HG02678 (cell line): ENCODE measurements at regions not wholly inside any gene's neighbourhood (a gene's known extent, or its start where the extent isn't known, plus 50 kb on each side); places are given as distances from the start of the nearest gene placed in this dataset.

ENCODE experiments used
- ATAC-seq: cut with Tn5 transposase; IDR thresholded peaks from one replicate; pipeline ENCODE4 v1.9.1; 2021; ENCODE audit warnings: mild to moderate bottlenecking, moderate library complexity; ENCODE audit not compliant: unreplicated experiment

DNA sequence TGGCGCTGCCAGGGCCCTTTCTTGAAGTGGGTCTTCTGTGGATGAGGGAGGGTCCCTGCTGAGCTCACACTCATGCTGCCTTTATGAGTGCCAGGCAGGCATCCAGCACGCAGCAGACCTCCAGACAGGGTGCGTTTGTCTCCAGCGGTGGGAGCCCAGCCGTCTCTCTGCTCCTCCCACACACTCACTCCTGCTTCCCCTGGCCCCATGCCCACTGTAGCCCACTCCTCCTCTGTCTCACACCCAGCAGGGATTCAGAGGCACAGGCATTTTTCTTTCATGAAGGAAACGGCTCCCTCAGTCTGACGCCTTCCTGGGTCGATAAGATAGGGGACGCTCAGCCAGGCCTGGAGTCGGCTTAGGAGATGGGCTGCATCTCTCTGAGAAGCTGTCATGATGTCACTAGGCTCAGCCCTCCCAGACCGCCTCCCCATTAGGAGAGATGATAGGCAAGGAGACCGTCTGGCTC, 183.9 kb upstream of the NCAM1 start:
- no peak for ATAC-seq

DNA sequence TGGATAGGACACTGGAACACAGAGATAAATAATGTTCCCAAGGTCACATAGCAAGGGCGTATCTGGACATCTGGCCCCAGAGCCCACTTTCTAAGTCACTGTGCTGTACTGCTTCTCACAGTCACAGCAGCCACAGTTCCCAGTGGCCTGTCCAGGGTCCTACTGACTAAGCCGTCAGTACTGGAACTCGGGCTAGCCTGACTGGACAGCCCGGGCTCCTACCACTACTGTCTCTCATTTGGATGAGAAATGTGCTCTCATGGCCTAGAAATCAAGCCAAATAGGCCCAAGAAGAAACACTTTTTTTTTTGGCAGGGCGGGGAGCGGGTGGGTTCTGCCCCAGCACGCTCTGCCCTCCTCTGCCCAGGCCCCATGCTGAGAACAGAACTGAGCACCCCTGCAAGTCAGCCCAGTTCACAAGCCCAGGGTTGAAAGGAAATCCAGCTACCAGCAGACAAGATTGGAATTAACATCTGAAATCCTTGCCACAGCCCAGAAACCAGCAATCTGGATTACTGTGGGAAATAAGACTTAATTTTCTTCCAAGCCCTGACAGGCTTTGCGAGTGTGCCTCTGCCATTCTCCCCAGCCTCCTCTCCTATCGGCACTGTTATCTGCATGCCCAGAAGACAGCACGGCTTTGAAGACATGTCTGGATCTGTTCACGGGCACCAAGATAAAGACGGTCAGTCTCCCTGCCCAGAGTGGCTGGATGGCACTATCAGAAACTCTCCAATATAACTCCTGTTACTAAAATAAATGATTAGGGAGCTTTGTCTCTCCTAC, 182.9 kb upstream of the NCAM1 start:
- ATAC-seq, result no peak

DNA sequence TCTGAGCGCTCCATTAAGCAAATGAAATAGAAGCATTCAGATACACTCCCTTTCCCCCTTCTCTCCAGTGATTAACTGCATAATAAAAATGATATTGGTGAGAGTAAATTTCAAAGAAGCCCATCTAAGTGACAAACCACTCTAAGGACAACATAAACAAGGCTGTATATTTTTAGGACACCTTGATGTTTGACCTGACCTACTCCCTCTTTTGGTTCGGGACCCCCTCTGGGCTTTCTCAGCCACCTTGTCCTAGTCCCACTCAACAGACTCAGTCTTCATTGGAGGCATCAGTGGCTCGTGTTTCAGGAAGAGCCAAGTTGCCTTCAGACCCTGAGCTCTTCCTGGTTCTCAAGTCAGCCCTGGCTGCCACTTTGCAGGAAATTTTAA, 182.3 kb upstream of the NCAM1 start:
- ATAC-seq, result no peak

DNA sequence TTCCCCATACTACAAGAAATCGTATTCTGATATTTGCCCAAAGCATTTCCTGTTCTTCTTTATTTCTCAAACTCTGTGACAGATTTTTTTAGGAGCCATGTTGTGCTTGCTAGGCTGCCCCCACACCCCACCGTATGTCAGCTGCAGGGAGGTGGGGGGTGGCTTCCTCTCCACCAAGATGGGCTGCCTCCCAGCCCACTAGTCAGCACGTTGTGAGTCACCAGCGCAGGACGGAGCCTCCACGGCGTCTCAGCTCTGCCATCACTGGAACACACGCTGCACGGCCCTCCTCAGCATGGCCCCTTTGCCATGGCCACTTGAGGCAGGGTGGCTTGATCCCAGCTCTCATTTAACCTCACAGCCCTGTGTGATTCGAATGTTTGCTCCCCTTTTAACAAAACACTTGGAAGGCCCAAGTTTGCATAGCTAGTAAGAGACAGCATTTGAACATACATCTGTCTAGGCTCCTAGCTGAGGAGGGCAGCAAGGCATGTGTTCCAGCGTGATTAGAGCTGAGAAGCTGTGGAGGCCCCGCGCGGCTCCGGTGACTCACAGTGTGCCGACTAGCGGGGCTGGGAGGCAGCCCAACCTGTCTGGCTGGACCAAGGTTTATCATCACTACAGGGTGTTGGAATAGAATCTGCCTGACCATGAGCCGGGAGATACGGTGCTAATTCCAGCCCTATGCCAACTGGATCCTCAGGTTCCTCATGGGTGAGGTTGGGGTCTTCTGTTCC, 180.7 kb upstream of the NCAM1 start:
- no peak for ATAC-seq

DNA sequence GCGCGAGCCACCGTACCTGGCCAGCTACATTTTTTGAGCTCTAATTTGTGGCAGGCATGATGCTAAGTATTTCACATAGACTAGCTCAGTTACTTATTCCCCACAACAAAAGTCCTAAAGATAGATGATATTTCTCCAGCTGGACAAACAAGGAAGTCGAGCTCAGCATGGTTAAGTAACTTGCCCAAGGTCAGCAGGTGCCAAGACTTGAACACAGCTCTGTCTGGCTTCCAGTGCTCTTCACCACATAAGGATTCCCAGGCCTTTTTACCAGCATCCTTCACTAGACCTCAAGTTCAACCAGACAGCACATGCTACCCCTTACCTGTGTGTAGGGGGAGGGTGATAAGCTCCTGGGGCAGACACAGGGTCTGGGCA, 177.3 kb upstream of the NCAM1 start:
- no peak for ATAC-seq

DNA sequence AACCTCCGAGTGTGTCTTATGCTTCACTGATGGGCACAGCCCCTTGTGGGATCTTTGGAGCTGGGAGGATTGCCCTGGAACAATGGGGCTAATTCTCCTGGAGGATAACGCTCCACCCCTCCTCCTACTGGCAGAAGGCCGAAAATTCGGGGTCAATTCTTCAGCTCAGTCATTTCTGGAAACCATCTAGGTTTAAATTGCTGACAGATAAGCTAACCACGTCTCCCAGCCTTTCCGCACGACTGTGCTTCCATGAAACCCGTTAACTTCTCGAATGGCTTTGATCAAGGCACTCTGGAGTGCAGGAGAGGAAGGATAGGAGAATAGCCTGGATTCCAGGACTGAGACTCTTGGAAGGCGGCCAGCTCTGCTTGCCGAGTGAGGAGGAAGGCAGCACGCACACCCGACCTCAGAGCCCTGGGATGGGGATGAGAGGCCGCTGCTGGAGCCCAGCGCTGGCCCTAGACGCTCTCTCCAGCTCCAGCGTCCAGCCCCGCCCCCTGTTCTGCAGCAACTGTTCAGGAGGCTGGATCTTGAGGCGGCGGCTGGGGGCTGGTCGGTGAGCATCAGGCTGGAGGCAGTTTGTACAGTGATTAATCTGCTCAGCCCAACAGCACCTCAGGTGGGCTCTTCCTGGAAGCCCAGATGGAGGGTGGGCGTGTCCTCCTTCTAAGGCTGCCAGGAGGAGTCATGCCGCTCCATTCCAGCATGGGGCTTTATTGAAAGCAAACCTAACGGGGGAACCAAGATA, 176.7 kb upstream of the NCAM1 start:
- no peak for ATAC-seq

DNA sequence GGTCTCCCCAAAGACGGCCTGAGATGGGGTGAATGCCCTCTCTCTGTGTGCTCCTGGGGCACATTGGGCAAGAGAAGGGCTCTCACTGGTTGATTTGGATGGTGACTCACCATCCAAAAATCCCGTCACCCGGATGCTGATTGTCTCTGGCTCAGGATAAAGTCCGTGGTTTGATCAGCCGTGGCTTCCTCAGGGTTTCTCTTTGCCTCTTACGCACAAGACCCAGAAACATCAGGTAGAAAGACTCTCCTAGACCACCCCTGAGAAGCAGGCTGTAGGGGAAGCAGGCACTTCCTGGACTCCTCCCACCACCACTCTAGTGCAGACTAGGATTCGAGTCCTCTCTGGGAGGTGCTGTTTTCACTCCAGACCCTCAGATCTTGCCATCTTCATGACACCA, 176.1 kb upstream of the NCAM1 start:
- no peak for ATAC-seq

DNA sequence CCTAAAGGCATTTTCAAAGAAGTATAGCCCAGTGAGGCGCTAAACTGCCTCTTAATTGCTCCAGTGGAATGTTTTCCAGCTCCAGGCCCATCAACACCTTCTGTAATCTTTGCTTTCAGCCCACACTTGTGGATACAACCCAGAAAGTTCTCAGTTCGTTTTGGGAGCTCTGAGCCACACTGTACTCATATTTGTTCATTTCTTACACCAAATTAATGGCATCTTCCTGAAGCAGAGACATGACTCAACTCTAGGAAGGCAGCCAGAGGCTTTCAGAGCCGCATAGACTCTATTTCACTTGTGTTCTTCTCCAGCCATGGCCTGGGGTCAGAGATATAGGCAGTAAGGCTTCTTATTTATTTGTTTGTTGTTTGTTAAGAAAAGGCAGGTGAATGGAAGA, 175.5 kb upstream of the NCAM1 start:
- no peak for ATAC-seq

DNA sequence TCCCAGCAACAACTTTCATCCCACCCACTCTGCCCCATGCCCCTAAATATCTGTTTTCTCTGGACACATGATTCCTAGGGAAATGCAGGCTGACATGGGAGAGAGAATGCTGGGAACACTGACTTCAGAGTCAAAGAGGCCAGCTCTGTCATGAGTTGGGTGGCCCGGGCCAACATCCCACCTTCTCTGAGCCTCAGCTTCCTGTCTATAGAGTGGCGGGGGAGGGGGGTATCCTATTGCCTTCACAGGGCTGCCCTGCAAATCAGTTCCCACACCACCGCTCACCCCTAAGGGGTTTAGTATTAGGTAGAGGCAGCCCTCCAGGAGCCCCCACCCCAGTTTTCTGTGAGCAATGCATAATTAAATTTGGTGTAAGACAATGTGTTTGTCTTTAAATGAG, 175.0 kb upstream of the NCAM1 start:
- ATAC-seq, result no peak

DNA sequence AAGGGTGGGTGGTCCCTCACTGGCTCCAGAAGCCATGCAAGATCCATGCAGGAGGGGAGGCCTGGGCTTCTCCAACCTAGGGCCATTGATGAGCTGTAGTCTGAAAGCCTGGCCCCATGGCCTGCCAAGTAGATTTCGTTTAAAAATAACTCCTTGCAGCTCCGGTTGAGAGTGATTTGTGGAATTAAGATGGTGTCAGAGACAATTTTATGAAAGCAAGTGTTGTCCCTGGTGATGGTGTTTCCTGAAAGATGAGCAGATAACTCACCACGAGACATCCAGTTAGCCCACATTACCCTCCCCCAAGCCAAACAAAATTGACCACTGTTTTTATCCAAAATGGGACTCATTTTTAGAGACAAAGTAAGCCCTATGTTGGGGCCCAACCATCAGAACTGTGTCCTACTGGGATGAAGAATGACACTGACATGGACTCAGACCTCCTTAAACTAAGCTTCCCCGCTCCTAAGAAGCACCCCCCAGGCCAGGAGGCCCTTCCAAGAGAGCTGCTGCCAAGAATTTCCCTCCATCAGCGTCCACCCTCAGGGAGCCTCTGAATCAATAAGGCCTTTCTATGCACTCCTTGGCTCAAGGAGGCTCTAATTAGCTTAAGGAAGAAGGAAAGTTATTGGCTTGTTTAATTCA, 174.2 kb upstream of the NCAM1 start:
- no peak for ATAC-seq

DNA sequence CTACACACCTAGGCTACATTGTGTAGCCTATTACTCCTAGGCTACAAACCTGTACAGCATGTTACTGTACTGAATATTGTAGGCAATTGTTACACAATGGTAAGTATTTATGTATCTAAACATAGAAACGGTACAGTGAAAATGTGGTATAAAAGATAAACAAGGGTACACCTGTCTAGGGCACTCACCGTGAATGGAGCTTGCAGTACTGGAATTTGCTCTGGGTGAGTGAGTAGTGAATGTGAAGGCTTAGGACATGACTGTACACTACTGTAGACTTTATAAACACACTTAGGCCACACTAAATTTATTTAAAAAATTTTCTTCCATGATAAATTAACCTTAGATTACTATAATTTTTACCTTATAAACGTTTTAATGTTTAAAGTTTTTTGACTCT, 171.7 kb upstream of the NCAM1 start:
- no peak for ATAC-seq

DNA sequence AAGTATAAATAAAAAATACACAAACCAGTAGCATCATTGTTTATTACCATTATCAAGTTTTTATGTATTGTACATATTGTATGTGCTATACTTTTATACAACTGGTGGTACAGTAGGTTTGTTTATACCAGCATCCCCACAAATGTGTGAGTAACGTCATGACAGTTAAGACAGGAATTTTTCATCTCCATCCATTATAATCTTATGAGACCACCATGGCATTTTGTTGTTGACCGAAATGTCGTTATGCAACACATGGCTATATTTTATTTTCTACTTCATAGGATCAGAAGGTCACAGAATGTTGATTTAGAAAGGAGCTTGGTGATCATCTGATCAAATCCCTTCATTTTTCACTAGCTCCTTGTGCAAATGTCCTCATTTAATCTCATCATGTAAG, 170.9 kb upstream of the NCAM1 start:
- no peak for ATAC-seq

DNA sequence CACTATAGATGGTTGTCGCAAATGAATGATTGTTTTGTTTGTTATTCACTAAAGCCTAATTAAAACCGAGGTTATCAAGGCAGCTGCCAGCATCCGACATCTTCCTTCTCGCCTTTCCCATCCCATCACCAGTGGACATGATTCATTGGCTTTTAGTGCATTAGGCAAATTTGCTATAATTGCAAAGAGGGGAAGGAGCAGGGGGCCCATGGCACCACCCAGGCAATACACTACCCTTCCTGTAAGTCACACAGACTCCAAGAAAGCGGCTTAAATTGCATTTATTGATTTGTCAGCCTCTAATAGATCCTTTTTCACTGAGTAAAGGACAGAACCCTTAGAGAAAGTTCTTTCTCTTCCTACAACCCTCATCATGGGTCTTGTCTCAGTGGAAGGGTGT, 169.2 kb upstream of the NCAM1 start:
- ATAC-seq, result no peak

DNA sequence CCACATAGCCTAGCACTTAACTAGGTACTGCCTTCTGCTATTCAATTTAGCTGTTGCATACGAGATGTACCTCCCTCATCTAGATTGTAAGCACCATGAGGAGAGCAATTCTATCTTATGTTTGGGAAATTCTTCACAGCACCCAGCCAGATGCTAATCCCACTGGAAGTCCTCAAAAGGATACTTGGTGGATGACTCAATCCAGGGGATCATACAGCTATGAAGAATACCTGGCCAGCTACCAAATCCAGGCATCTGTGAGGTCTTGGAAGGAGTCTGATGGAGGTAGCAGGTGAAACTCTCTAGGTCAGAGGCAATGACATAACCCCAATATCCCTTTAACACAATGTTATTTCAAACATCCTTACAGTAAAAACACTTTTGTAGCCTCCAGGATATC, 167.8 kb upstream of the NCAM1 start:
- ATAC-seq, result no peak

DNA sequence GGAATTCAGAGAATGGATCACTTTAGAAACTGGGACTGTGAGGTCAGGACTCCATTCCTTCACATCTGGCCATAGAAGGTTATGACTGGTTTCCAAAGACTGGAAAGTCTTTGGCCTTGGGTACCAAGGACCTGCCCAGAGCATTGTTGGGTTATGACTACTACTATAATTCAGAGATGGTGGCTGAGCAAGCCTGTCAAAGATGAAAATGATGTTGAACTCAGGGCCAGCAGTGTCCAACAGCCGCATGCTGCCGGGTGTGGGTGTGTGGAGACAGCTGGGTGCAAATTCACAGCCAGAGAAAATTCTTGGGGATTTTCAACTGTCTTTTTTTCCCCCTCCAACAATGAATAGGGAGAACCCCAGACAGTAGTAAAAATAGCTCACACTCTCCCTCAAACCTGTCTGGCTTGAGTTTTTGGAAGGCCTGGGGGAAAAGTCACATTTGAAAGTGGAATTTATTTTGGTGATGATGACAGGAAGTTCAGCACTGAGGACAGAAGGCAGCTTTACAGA, 166.8 kb upstream of the NCAM1 start:
- ATAC-seq, result no peak

DNA sequence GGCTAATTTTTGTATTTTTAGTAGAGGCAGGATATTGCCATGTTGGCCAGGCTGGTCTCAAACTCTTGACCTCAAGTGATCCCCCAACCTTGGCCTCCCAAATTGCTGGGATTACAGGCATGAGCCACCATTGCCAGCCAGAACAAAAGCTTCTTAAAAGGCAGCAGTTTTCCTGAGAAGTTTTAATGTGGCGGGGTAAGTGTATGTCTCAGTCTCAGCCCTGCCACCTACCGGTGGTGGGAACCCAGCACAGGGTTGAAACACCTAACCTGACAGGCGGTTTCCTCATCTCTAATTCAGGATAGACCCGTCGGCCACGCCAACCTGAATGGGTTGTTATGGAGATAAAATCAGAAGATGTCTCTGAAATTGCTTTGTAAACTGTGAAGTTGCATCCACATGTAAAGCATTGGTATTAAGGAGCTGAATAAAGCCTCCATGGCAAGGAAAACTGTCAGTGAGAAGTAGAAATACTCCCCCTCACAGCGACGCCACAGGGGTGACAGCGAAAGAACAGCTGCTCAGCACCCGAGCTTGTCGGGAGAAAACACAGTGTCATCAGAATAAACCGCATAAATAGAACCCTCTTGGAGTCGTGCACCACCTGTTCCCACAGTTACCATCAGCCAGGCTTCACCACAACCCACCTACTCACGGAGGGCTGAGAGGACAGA, 165.9 kb upstream of the NCAM1 start:
- no peak for ATAC-seq

DNA sequence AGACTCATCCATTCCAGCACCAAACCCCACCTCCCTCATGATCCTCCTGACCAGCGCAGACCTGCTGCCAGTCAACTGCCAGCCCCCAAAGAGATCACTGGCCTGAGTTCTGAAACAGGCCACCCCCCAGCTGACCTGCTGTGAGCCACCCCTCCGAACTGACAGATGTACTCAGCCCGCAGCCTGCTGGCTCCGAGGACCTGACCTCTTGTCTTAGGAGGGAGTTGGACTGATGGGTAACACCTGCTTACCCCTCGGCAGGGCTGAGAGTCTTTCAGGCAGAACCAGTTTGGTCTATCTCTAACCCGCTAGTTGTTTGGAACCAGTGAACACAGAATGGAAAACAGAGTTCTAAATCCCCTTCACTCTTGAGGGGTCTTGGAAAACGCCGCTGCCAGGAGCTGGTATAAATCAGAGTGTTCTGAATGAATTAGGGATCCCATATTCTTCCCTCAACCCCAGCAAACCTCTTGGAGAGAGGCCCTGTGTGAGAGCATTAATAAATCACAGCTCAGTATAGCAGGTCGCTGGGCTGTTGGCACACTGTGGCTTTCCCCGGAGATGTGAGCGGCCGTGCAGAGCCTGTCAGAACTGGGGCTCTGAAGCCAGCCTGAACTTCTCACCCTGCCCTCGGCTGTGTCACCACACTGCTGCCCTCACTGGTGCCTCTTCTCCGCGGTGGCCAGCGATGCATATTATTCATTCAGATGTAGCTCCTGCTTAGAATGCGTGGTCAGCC, 165.1 kb upstream of the NCAM1 start:
- no peak for ATAC-seq

DNA sequence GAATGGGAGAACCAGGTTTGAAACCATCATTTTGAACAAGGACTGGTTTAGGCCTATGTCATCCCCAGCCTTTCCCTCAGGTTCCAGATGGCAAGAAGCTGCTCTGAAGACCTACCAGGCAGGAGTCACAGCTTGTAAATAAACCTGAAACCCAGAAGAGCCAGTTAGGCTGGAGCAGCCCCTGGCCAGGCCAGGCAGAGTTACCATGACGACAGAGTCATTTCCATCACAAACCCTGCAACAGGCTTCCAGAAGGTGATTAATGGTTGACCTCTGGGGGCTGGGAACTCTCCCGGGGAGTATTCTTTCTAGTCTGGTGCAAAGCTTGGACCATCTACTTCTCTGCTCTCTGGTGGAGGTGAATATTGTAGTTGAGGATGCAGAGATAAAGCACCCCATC, 164.1 kb upstream of the NCAM1 start:
- no peak for ATAC-seq

DNA sequence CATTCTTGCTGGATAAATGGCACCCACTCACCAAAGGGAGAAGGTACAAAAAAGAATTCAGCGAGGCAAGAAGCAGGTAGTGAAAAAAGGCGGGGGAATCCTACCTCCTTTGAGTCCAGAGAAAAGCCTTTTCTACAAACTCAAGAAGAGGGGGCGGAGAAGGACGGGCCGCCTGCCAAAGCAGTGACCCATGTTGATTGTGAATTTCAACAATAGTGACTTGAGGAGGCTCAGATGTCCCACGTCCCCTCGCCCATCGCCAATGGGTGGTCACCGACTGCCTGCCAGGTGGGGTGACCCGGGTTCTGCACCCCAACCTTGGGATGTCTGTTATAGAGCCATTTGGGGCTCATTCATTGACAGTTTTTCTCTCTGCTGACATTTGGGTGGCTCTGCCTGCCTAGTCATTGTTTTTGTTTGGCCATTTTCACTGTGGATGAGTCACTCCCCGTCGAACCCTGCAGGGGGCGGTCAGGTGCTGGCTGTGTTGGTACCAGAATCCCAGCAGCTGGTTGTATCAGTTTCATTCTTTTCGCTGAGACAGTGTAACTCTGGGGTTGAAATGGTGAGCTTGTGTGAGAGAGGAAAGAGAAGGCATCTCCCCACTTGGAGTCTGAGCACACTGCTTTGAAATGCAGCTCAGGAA, 163.4 kb upstream of the NCAM1 start:
- ATAC-seq, result no peak
